Ovary (tissue), 7 donors: ENCODE measurements at regions not wholly inside any gene's neighbourhood (a gene's known extent, or its start where the extent isn't known, plus 50 kb on each side); places are given as distances from the start of the nearest gene placed in this dataset.
"Not testable (repeated sequence)": the region's sequence is repeated elsewhere in the genome, so short reads cannot be mapped to it uniquely, and the experiment has no call there.

ENCODE experiments used
- DNase-seq, 5 donors: peaks; one replicate each; pipeline ENCODE4 v3.0.0-alpha.2; 2019 to 2020
- H3K27ac ChIP-seq, 2 donors: fragments of 200-600 bp; one replicate each; pipeline versions ENCODE4 v1.5.1 to v1.8.0; 2019 to 2022
- H3K27me3 ChIP-seq: fragments of 200-600 bp; one replicate; pipeline ENCODE4 v1.8.0; 2022
- H3K36me3 ChIP-seq: fragments of 200-600 bp; sonication (generic); one replicate; pipeline ENCODE4 v1.5.1; 2019
- H3K4me1 ChIP-seq: one replicate; pipeline ENCODE4 v1.8.1; 2013; ENCODE audit warnings: mild to moderate bottlenecking, moderate library complexity; ENCODE audit not compliant: insufficient read depth
- H3K4me3 ChIP-seq: fragments of 200-600 bp; sonication (generic); one replicate; pipeline ENCODE4 v1.5.1; 2017
- H3K9me3 ChIP-seq, 2 donors: fragments of 200-600 bp in 1 of 2; sonication (generic) in 1 of 2; one replicate each; pipeline versions ENCODE4 v1.5.1 to v1.8.1; 2013 to 2019; ENCODE audit warnings: mild to moderate bottlenecking in 1 of 2, moderate library complexity in 1 of 2
- EP300 ChIP-seq: sonication (generic); formaldehyde crosslinking; IDR thresholded peaks from one replicate; pipeline ENCODE4 v1.6.1; 2017; ENCODE audit warnings: antibody characterized with exemption
- POLR2A ChIP-seq: fragments of 450-650 bp; IDR thresholded peaks from one replicate; pipeline ENCODE4 v1.6.1; 2017; ENCODE audit warnings: antibody characterized with exemption, mild to moderate bottlenecking, moderate library complexity
- WGBS, 3 donors: extraction: QIAGEN DNeasy Blood & Tissue Kit in 1 of 3; methylation state at CpG; one replicate each; pipeline versions ENCODE4 v1.1.5 to v1.1.7; 2013 to 2017; 5-methylcytosine and 5-hydroxymethylcytosine counted together
- intact Hi-C, 4 donors: fragments of 100-400 bp; cut with DNase I; formaldehyde crosslinking; loops; one replicate each; pipeline versions ENCODE4 v1.11.0 to v1.15.1; 2022 to 2023
- TF ChIP-seq, protein P1 (sequence below), 3 donors: fragments of 450-650 bp in 2 of 3; fragments of 200-600 bp in 1 of 3; IDR thresholded peaks; one replicate each; pipeline versions ENCODE4 v1.5.1 to v1.8.0; 2016 to 2022; ENCODE audit warnings: antibody characterized with exemption in 3 of 3, mild to moderate bottlenecking in 1 of 3
- donor health status: DM: no; HTN: no; CAD: no; lungs with moderate emphysema.
- donor health status: DM: no; HTN: no; CAD: no.
- donor health status: Bipolar disorder and iron deficiency.
- donor health status: DM: no; HTN: no; CAD: no.
- donor health status: DM: yes; HTN: yes; CAD: no.

DNA sequence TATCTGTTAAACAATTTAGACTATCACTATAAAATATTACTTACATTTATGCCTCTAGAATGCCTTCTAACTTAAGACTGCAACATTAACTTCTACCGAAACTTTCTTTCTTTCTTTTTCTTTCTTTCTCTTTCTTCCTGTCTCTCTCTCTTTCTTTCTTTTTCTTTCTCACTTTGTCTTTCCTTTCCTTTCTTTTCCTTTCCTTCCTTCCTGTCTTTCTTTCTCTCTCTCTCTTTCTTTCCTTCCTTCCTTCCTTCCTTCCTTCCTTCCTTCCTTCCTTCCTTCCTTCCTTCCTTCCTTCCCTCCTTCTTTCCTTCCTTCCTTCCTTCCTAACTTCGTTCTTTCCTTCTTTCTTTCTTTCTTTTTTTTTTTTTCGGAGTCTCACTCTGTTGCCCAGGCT is 1071.9 kb upstream of the ATXN8OS start:
- intact Hi-C loops: no loop called here
- H3K4me3 ChIP-seq: no peak overlapping the region
- no peak for DNase-seq

DNA sequence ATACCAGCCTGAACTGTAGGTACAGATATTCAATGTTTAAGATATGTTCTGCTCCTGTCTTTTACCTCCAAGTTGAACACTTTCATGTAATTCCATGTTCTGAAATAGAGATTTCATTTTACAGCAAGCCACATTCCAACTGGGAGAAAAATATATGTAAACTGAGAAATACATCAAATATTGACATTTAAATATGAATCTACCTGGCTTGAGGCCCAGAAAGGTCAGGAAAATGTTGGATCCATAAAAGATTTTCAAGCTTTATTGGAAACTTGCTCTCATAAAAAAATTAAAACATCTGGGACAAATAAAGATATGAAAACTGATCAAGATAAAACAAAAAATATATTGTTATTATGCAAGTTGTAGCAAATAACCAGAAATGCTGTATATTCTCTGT is 1078.7 kb upstream of the ATXN8OS start:
- TF ChIP-seq POLR2A: no peak
- H3K36me3 ChIP-seq: no peaks in the 10 kb centered on the region
- intact Hi-C loops: no loop called here

More for the DNA sequence above, 1071.9 kb upstream of the ATXN8OS start:
- no peaks in the 10 kb centered on the region for H3K36me3 ChIP-seq
- TF ChIP-seq, protein P1, sequence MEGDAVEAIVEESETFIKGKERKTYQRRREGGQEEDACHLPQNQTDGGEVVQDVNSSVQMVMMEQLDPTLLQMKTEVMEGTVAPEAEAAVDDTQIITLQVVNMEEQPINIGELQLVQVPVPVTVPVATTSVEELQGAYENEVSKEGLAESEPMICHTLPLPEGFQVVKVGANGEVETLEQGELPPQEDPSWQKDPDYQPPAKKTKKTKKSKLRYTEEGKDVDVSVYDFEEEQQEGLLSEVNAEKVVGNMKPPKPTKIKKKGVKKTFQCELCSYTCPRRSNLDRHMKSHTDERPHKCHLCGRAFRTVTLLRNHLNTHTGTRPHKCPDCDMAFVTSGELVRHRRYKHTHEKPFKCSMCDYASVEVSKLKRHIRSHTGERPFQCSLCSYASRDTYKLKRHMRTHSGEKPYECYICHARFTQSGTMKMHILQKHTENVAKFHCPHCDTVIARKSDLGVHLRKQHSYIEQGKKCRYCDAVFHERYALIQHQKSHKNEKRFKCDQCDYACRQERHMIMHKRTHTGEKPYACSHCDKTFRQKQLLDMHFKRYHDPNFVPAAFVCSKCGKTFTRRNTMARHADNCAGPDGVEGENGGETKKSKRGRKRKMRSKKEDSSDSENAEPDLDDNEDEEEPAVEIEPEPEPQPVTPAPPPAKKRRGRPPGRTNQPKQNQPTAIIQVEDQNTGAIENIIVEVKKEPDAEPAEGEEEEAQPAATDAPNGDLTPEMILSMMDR (IDR thresholded peaks at IDR 0.05): no peak
- TF ChIP-seq EP300 (no peak), POLR2A (no peak)
- H3K27ac ChIP-seq: no peak overlapping the region
- no peaks in the 10 kb centered on the region for H3K9me3 ChIP-seq
- 94 to 95% (median 94%) methylated on average over 3 of the region's 3 CpGs for WGBS, 3 donors
- no peaks in the 10 kb centered on the region for H3K4me1 ChIP-seq
- H3K27me3 ChIP-seq: no peaks in the 10 kb centered on the region

DNA sequence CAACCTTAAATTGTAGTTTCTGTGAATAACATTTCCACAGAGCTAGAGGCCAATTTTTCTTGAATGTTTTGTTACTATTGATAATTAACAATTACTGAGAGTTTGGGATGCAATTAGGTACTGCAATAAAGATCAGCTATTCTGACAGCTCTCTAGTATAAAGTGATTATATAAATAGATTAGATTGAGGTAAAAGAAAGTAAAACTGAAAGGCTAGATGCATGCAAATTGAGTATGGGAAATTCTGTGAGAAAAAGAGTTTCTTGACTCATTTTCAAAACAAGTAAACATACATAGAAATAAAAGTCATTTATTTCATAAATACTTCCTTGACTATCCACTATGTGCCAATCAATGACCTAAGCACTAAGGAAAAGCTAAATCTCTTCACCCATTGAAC is 1087.5 kb upstream of the ATXN8OS start:
- H3K4me1 ChIP-seq: no peaks in the 10 kb centered on the region
- H3K9me3 ChIP-seq: no peaks in the 10 kb centered on the region
- no peak for DNase-seq
- intact Hi-C loops: no loop called here
- no peak overlapping the region for H3K27ac ChIP-seq
- H3K36me3 ChIP-seq: no peaks in the 10 kb centered on the region
- H3K27me3 ChIP-seq: no peaks in the 10 kb centered on the region
- no peak overlapping the region for H3K4me3 ChIP-seq
- TF ChIP-seq EP300: no peak
- TF ChIP-seq, protein P1 (IDR thresholded peaks at IDR 0.05): no peak
- TF ChIP-seq POLR2A: no peak

More for the DNA sequence above, 1078.7 kb upstream of the ATXN8OS start:
- H3K4me3 ChIP-seq: no peak overlapping the region
- no peaks in the 10 kb centered on the region for H3K27me3 ChIP-seq
- H3K4me1 ChIP-seq: no peaks in the 10 kb centered on the region
- no peaks in the 10 kb centered on the region for H3K9me3 ChIP-seq
- H3K27ac ChIP-seq: no peak overlapping the region
- no peak for DNase-seq

DNA sequence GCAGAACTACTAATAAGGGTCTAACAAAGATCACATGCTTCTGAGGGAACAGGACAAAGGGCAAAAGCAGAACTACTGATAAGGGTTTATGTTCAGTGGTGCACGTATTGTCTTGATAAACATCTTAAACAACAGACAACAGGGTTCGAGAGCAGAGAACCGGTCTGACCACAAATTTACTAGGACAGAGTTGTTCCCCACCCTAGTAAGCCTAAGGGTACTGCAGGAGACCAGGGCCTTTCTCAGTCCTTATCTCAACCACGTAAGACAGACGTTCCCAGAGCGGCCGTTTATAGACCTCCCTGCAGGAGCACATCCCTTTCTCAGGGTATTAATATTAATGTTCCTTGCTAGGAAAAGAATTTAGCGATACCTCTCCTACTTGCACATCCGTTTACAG is 1089.5 kb upstream of the ATXN8OS start:
- 87 to 92% (median 90%) methylated on average over 9 of the region's 9 CpGs for WGBS, 3 donors
- H3K27ac ChIP-seq, intact Hi-C loops: not testable (repeated sequence)

DNA sequence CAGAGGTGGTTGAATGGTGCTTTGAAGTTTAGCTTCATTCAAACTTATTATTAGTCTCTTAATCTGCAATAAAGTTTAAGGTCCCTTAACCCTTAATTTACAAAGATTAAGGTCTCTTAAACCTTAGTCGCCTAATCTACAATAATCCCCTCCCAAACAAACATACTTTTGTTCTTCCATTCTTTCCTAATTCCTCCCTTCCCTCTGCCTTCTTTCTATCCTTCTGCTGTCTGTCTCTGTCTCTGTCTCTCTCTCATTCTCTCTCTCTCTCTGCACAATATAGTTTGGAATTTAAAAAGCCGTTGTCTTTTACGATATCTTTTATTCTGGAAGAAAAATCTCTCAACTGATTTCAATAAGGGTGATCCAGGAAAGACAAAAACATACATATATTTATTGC is 1096.8 kb upstream of the ATXN8OS start:
- no peak overlapping the region for H3K27ac ChIP-seq
- TF ChIP-seq POLR2A (no peak), EP300 (no peak)
- TF ChIP-seq, protein P1 (IDR thresholded peaks at IDR 0.05): no peak
- 82 to 87% (median 84%) methylated on average over 3 of the region's 3 CpGs for WGBS, 3 donors
- H3K4me1 ChIP-seq: no peaks in the 10 kb centered on the region
- H3K9me3 ChIP-seq: no peaks in the 10 kb centered on the region
- intact Hi-C loops: no loop called here
- H3K36me3 ChIP-seq: no peaks in the 10 kb centered on the region
- H3K27me3 ChIP-seq: no peaks in the 10 kb centered on the region
- no peak for DNase-seq
- no peak overlapping the region for H3K4me3 ChIP-seq

More for the DNA sequence above, 1089.5 kb upstream of the ATXN8OS start:
- H3K36me3 ChIP-seq, DNase-seq, H3K9me3 ChIP-seq, H3K4me3 ChIP-seq, H3K4me1 ChIP-seq, H3K27me3 ChIP-seq: not testable (repeated sequence)

DNA sequence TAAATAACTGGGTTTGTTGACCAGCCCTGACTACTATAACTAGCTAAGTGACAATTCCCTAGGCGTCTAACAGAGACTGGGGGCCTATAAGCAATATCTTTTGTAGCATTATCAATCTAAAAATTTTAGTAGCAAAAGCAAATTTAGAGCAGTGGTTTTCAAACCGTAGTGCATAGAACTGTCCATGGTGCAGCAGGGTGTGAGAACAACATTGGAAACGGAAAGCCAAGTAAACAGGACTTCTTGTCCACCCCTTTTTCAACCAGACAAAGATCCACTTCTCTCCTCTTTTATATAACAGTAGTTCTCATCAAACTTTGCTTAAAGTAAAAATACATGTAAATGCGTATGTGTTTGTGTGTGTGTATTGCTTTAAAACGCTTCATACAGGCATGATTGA is 1099.1 kb upstream of the ATXN8OS start:
- WGBS, 3 donors: 63 to 77% (median 71%) methylated on average over 5 of the region's 5 CpGs
- Histone ChIP-seq H3K36me3 (no peaks in the 10 kb centered on the region), H3K4me1 (no peaks in the 10 kb centered on the region), H3K9me3 (no peaks in the 10 kb centered on the region), H3K4me3 (no peak overlapping the region), H3K27ac (no peak overlapping the region), H3K27me3 (no peaks in the 10 kb centered on the region)
- DNase-seq: no peak
- TF ChIP-seq EP300 (no peak), POLR2A (no peak)
- TF ChIP-seq, protein P1 (IDR thresholded peaks at IDR 0.05): no peak
- intact Hi-C loops: no loop called here
